Subcutaneous abdominal adipose tissue (tissue), 5 donors: ENCODE measurements at regions not wholly inside any gene's neighbourhood (a gene's known extent, or its start where the extent isn't known, plus 50 kb on each side); places are given as distances from the start of the nearest gene placed in this dataset.
"Not testable (repeated sequence)": the region's sequence is repeated elsewhere in the genome, so short reads cannot be mapped to it uniquely, and the experiment has no call there.

Source experiments
- H3K27ac ChIP-seq: one replicate; pipeline ENCODE4 v1.7.0; 2013; ENCODE audit warnings: low read depth, mild to moderate bottlenecking, inconsistent platforms, low read length, moderate library complexity
- H3K27me3 ChIP-seq, 5 donors: one replicate each; pipeline ENCODE4 v1.7.0; 2013; ENCODE audit warnings: low read length in 5 of 5, inconsistent platforms in 1 of 5; ENCODE audit not compliant: control insufficient read depth in 5 of 5, insufficient read depth in 4 of 5
- H3K36me3 ChIP-seq, 5 donors: one replicate each; pipeline ENCODE4 v1.7.0; 2013; ENCODE audit warnings: low read length in 5 of 5; ENCODE audit not compliant: control insufficient read depth in 5 of 5, insufficient read depth in 5 of 5
- H3K4me1 ChIP-seq, 5 donors: one replicate each; pipeline ENCODE4 v1.7.0; 2013; ENCODE audit warnings: low read length in 5 of 5, mild to moderate bottlenecking in 3 of 5, moderate library complexity in 1 of 5; ENCODE audit not compliant: control insufficient read depth in 5 of 5, insufficient read depth in 5 of 5
- H3K4me3 ChIP-seq, 5 donors: one replicate each; pipeline ENCODE4 v1.7.0; 2013; ENCODE audit warnings: low read length in 5 of 5, low read depth in 1 of 5
- H3K9ac ChIP-seq, 5 donors: one replicate each; pipeline ENCODE4 v1.7.0; 2013; ENCODE audit warnings: low read length in 5 of 5, mild to moderate bottlenecking in 4 of 5, moderate library complexity in 3 of 5
- H3K9me3 ChIP-seq, 5 donors: one replicate each; pipeline ENCODE4 v1.7.0; 2013; ENCODE audit warnings: low read length in 5 of 5; ENCODE audit not compliant: control insufficient read depth in 5 of 5
- donor health status: healthy.
- donor health status: healthy.
- donor health status: healthy.
- donor health status: healthy.
- donor health status: healthy.

GRCh38 chr20:19921284-19921793 is 95.8 kb upstream of the NAA20 start:
- peaks cover 0 to 2% (median 0%) of the 10 kb centered on the region in 5 donors for H3K36me3 ChIP-seq
- H3K27ac ChIP-seq, result peak overlapping the region; percentile 37
- no peak overlapping the region for H3K9ac ChIP-seq
- no peaks in the 10 kb centered on the region for H3K27me3 ChIP-seq
- H3K4me1 ChIP-seq, result peaks cover 8 to 61% (median 42%) of the 10 kb centered on the region in 5 donors
- no peaks in the 10 kb centered on the region for H3K9me3 ChIP-seq
- peak overlapping the region in 4 of 5 donors; percentile 29 to 41 (median 34) for H3K4me3 ChIP-seq

GRCh38 chr20:19921829-19922228 is 95.3 kb upstream of the NAA20 start:
- H3K36me3 ChIP-seq, H3K27me3 ChIP-seq, H3K9me3 ChIP-seq, H3K9ac ChIP-seq, H3K27ac ChIP-seq: not testable (repeated sequence)
- peaks cover 11 to 61% (median 38%) of the 10 kb centered on the region in 5 donors for H3K4me1 ChIP-seq
- H3K4me3 ChIP-seq, result peak overlapping the region in 3 of 5 donors; percentile 29 to 41 (median 39)

- Histone ChIP-seq H3K9me3 (no peaks in the 10 kb centered on the region), H3K27me3 (no peaks in the 10 kb centered on the region), H3K4me1 (peaks cover 11 to 55% (median 30%) of the 10 kb centered on the region in 5 donors), H3K36me3 (peaks cover 0 to 2% (median 0%) of the 10 kb centered on the region in 5 donors), H3K27ac (no peak overlapping the region), H3K9ac (no peak overlapping the region), H3K4me3 (no peak overlapping the region)
Measured at GRCh38 chr20:19922716-19923115, 94.4 kb upstream of the NAA20 start.

- H3K27me3 ChIP-seq, result no peaks in the 10 kb centered on the region
- H3K4me1 ChIP-seq, result peaks cover 8 to 52% (median 34%) of the 10 kb centered on the region in 5 donors
- no peak overlapping the region for H3K27ac ChIP-seq
- H3K4me3 ChIP-seq, result no peak overlapping the region
- H3K9ac ChIP-seq, result no peak overlapping the region
- H3K36me3 ChIP-seq, result peaks cover 0 to 2% (median 0%) of the 10 kb centered on the region in 5 donors
- H3K9me3 ChIP-seq, result no peaks in the 10 kb centered on the region
Measured at GRCh38 chr20:19923762-19924161, 93.4 kb upstream of the NAA20 start.

- peaks cover 0 to 2% (median 0%) of the 10 kb centered on the region in 5 donors for H3K36me3 ChIP-seq
- H3K9ac ChIP-seq, result no peak overlapping the region
- no peak overlapping the region for H3K4me3 ChIP-seq
- H3K9me3 ChIP-seq, result no peaks in the 10 kb centered on the region
- no peak overlapping the region for H3K27ac ChIP-seq
- peaks cover 7 to 52% (median 37%) of the 10 kb centered on the region in 5 donors for H3K4me1 ChIP-seq
- H3K27me3 ChIP-seq, result no peaks in the 10 kb centered on the region
Measured at GRCh38 chr20:19924255-19924654, 92.9 kb upstream of the NAA20 start.

GRCh38 chr20:19926591-19926990 is 90.6 kb upstream of the NAA20 start:
- Histone ChIP-seq H3K4me3 (no peak overlapping the region), H3K9ac (no peak overlapping the region), H3K36me3 (peaks cover 0 to 2% (median 0%) of the 10 kb centered on the region in 5 donors), H3K4me1 (peaks cover 3 to 55% (median 22%) of the 10 kb centered on the region in 5 donors), H3K27ac (no peak overlapping the region), H3K27me3 (no peaks in the 10 kb centered on the region), H3K9me3 (no peaks in the 10 kb centered on the region)

- Histone ChIP-seq H3K9ac (no peak overlapping the region), H3K4me1 (peaks cover 14 to 60% (median 35%) of the 10 kb centered on the region in 5 donors), H3K9me3 (no peaks in the 10 kb centered on the region), H3K27ac (peak overlapping the region; percentile 17), H3K27me3 (no peaks in the 10 kb centered on the region), H3K4me3 (no peak overlapping the region), H3K36me3 (no peaks in the 10 kb centered on the region)
Measured at GRCh38 chr20:19928328-19929011, 88.7 kb upstream of the NAA20 start.

- Histone ChIP-seq H3K4me1 (peaks cover 14 to 63% (median 35%) of the 10 kb centered on the region in 5 donors), H3K4me3 (no peak overlapping the region), H3K27ac (peak overlapping the region; percentile 35), H3K36me3 (no peaks in the 10 kb centered on the region), H3K9ac (no peak overlapping the region), H3K27me3 (no peaks in the 10 kb centered on the region), H3K9me3 (no peaks in the 10 kb centered on the region)
Measured at GRCh38 chr20:19929012-19929360, 88.2 kb upstream of the NAA20 start.

- H3K4me3 ChIP-seq, result no peak overlapping the region
- H3K27ac ChIP-seq, result peak overlapping the region; percentile 35
- peaks cover 14 to 69% (median 39%) of the 10 kb centered on the region in 5 donors for H3K4me1 ChIP-seq
- no peaks in the 10 kb centered on the region for H3K27me3 ChIP-seq
- no peak overlapping the region for H3K9ac ChIP-seq
- no peaks in the 10 kb centered on the region for H3K36me3 ChIP-seq
- H3K9me3 ChIP-seq, result no peaks in the 10 kb centered on the region
Measured at GRCh38 chr20:19929481-19930145, 87.5 kb upstream of the NAA20 start.

- no peak overlapping the region for H3K9ac ChIP-seq
- H3K27ac ChIP-seq, result peak overlapping the region; percentile 35
- no peaks in the 10 kb centered on the region for H3K9me3 ChIP-seq
- H3K36me3 ChIP-seq, result no peaks in the 10 kb centered on the region
- H3K4me1 ChIP-seq, result peaks cover 15 to 75% (median 45%) of the 10 kb centered on the region in 5 donors
- H3K27me3 ChIP-seq, result no peaks in the 10 kb centered on the region
- no peak overlapping the region for H3K4me3 ChIP-seq
Measured at GRCh38 chr20:19930426-19930825, 86.7 kb upstream of the NAA20 start.
